ENCODE measurements at regions not wholly inside any gene's neighbourhood (a gene's known extent, or its start where the extent isn't known, plus 50 kb on each side); places are given as distances from the start of the nearest gene placed in this dataset.

DNA sequence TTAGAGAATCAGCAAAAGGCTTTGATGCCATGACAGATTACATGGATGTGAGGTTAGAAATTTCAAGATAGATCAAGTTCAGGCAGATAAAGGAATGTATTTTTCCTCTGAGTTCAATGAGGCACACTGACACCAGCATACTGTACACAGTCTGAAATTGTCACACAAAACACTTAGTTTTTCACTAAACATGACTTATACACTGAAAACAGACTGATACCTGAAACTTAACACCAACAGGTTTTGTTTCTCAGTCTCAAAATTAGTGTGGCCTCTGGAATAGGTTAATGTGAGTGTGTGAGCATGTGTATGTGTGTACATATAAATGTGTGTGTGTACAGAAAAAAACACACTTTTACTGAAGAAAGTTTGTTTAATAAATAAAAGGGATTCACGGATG lies 129.9 kb upstream of the SLITRK2 start:
- in situ Hi-C loops (cut with MboI) = no loop called here
- ATAC-seq (no peak), DNase-seq (ENCODE audit: extremely low read depth in 1 of 4, low spot score in 3 of 4) (no peak), FAIRE-seq (no peak)
- Histone ChIP-seq H3K27me3 (ENCODE audit: control insufficient read depth in 2 of 2, insufficient read depth in 2 of 2, low read length in 2 of 2) (no peaks in the 10 kb centered on the region), H3K4me3 (no peak overlapping the region), H4K20me1 (replicated peaks; ENCODE audit: control insufficient read depth, insufficient read depth, low read length) (no peaks in the 10 kb centered on the region), H2AFZ (ENCODE audit: low read depth, low read length) (no peak overlapping the region), H3K9me1 (ENCODE audit: control insufficient read depth, insufficient read depth, low read length) (no peaks in the 10 kb centered on the region), H3K36me3 (ENCODE audit: control insufficient read depth, insufficient read depth, low read length) (no peaks in the 10 kb centered on the region), H3K27ac (ENCODE audit: extremely low read depth, low read depth, low read length) (no peak overlapping the region), H3K9ac (ENCODE audit: insufficient read depth in 1 of 2, low read depth in 2 of 2, low read length in 2 of 2) (no peak overlapping the region), H3K4me1 (replicated peaks in 1 of 2; ENCODE audit: control insufficient read depth in 2 of 2, insufficient read depth in 2 of 2, low read length in 2 of 2) (no peaks in the 10 kb centered on the region), H3K9me3 (replicated peaks; ENCODE audit: control insufficient read depth, insufficient read depth, low read depth, low read length) (no peaks in the 10 kb centered on the region), H3K79me2 (ENCODE audit: control insufficient read depth, insufficient read depth, low read length) (no peaks in the 10 kb centered on the region), H3K4me2 (ENCODE audit: insufficient read depth, low read length) (no peak overlapping the region)
- no peak for TF ChIP-seq TAL1 (IDR thresholded peaks at IDR 0.05)
- no peak for TF ChIP-seq FOXA1 (IDR thresholded peaks at IDR 0.05; ENCODE audit: borderline replicate concordance)
- TF ChIP-seq ZNF311 (CRISPR knock-in tag; IDR thresholded peaks at IDR 0.05) = no peak
- TF ChIP-seq, protein P1, sequence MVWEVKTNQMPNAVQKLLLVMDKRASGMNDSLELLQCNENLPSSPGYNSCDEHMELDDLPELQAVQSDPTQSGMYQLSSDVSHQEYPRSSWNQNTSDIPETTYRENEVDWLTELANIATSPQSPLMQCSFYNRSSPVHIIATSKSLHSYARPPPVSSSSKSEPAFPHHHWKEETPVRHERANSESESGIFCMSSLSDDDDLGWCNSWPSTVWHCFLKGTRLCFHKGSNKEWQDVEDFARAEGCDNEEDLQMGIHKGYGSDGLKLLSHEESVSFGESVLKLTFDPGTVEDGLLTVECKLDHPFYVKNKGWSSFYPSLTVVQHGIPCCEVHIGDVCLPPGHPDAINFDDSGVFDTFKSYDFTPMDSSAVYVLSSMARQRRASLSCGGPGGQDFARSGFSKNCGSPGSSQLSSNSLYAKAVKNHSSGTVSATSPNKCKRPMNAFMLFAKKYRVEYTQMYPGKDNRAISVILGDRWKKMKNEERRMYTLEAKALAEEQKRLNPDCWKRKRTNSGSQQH (CRISPR knock-in tag; IDR thresholded peaks at IDR 0.05) = no peak
- no peak for TF ChIP-seq NR2F6 (CRISPR knock-in tag; IDR thresholded peaks at IDR 0.05)
- no peak for TF ChIP-seq ZNF785 (CRISPR knock-in tag; IDR thresholded peaks at IDR 0.05)
- TF ChIP-seq CBFA2T3 (IDR thresholded peaks at IDR 0.05) = no peak
- TF ChIP-seq ZNF174 (CRISPR knock-in tag; IDR thresholded peaks at IDR 0.05) = no peak
- TF ChIP-seq ZNF764 (CRISPR knock-in tag; IDR thresholded peaks at IDR 0.05; ENCODE audit: low read depth) = no peak
- no peak for TF ChIP-seq HDAC1 (IDR thresholded peaks at IDR 0.05)
- WGBS (ENCODE audit: insufficient coverage, low coverage, missing lambda C conversion rate) = 0% methylated on average over 1 of the region's 1 CpG
- CTCF ChIA-PET (ENCODE audit: low intra/inter-chr PET ratio) = no interaction called here
- intact Hi-C loops (cut with micrococcal nuclease) = no loop called here
- POLR2A ChIA-PET = no interaction called here
- BruUV-seq (replicated peaks) = no TSS peak
